H1 (cell line): ENCODE measurements at regions not wholly inside any gene's neighbourhood (a gene's known extent, or its start where the extent isn't known, plus 50 kb on each side); places are given as distances from the start of the nearest gene placed in this dataset.
"Not testable (repeated sequence)": the region's sequence is repeated elsewhere in the genome, so short reads cannot be mapped to it uniquely, and the experiment has no call there.

Experiments used
- CTCF ChIA-PET: fragments of 300-600 bp; sonication (Branson Sonifier 250); formaldehyde crosslinking; loops from one replicate; lab custom pipeline; 2021; ENCODE audit not compliant: partially characterized antibody; lab: Charles Lee
- POLR2A ChIA-PET: fragments of 300-600 bp; sonication (Branson Sonifier 250); formaldehyde crosslinking; loops from one replicate; lab custom pipeline; 2021; ENCODE audit warnings: inconsistent platforms; ENCODE audit not compliant: partially characterized antibody; lab: Charles Lee
- DNase-seq, 2 experiments: peaks; one replicate each; pipeline versions ENCODE4 v3.0.0 to v3.0.0-alpha.2; 2010 to 2022; ENCODE audit warnings: low spot score in 2 of 2, low read depth in 1 of 2, mixed read lengths in 1 of 2
- FAIRE-seq: peaks from 2 replicates; lab custom pipeline; 2011; peaks lifted over from hg19 to GRCh38; lab: Jason Lieb, UNC
- H2AFZ ChIP-seq: 2 replicates; pipeline ENCODE4 v1.8.1; 2012; ENCODE audit warnings: low read length, inconsistent platforms
- H2AK5ac ChIP-seq: 2 replicates; pipeline ENCODE4 v1.6.1; 2013; ENCODE audit warnings: low read depth, low read length
- H2BK120ac ChIP-seq: replicated peaks from 2 replicates; pipeline ENCODE3; 2013; ENCODE audit warnings: low read depth, low read length, inconsistent platforms
- H2BK12ac ChIP-seq: 2 replicates; pipeline ENCODE4 v1.6.1; 2013; ENCODE audit warnings: low read depth, low read length
- H2BK15ac ChIP-seq: 2 replicates; pipeline ENCODE4 v1.6.1; 2013; ENCODE audit warnings: low read length
- H2BK20ac ChIP-seq: 2 replicates; pipeline ENCODE4 v1.6.1; 2013; ENCODE audit warnings: low read length
- H2BK5ac ChIP-seq: 2 replicates; pipeline ENCODE4 v1.6.1; 2013; ENCODE audit warnings: low read depth, low read length
- H3K14ac ChIP-seq: 2 replicates; pipeline ENCODE4 v1.6.1; 2013; ENCODE audit warnings: inconsistent platforms; ENCODE audit not compliant: insufficient read length
- H3K18ac ChIP-seq: 2 replicates; pipeline ENCODE4 v1.6.1; 2013; ENCODE audit warnings: low read length; ENCODE audit errors: extremely low read depth
- H3K23ac ChIP-seq: 2 replicates; pipeline ENCODE4 v1.6.1; 2013; ENCODE audit warnings: inconsistent platforms; ENCODE audit not compliant: insufficient read length
- H3K23me2 ChIP-seq: 2 replicates; pipeline ENCODE4 v1.6.1; 2013; ENCODE audit warnings: low read depth, low read length
- H3K27ac ChIP-seq: 2 replicates; pipeline ENCODE4 v1.6.1; 2011; ENCODE audit warnings: low read depth, low read length, inconsistent platforms
- H3K27me3 ChIP-seq, 4 experiments: replicated peaks in 1 of 4; 1 replicate in 1 of 4; 2 replicates in 3 of 4; pipeline versions ENCODE4 v1.6.1 to v1.8.1; 2011 to 2013; ENCODE audit warnings: low read length in 3 of 4, mild to moderate bottlenecking in 3 of 4, inconsistent platforms in 2 of 4, mixed read lengths in 2 of 4, moderate library complexity in 1 of 4; ENCODE audit not compliant: control insufficient read depth in 3 of 4, insufficient read depth in 3 of 4; ENCODE audit errors: extremely low read depth in 1 of 4
- H3K36me3 ChIP-seq, 4 experiments: 2 replicates each; pipeline versions ENCODE4 v1.6.1 to v1.8.1; 2011 to 2013; ENCODE audit warnings: mild to moderate bottlenecking in 4 of 4, low read length in 3 of 4, moderate library complexity in 2 of 4, control low read depth in 1 of 4, inconsistent platforms in 1 of 4; ENCODE audit not compliant: insufficient read depth in 4 of 4, control insufficient read depth in 2 of 4
- H3K4ac ChIP-seq: replicated peaks from 2 replicates; pipeline ENCODE3; 2013; ENCODE audit warnings: low read length, low read depth, mixed read lengths, inconsistent platforms; ENCODE audit not compliant: insufficient read length
- H3K4me1 ChIP-seq, 4 experiments: replicated peaks in 1 of 4; 1 replicate in 1 of 4; 2 replicates in 3 of 4; pipeline versions ENCODE4 v1.6.1 to v1.8.1; 2011 to 2013; ENCODE audit warnings: low read length in 3 of 4, inconsistent platforms in 2 of 4, mixed read lengths in 1 of 4; ENCODE audit not compliant: insufficient read depth in 4 of 4, control insufficient read depth in 3 of 4
- H3K4me2 ChIP-seq, 2 experiments: 2 replicates each; pipeline versions ENCODE4 v1.6.1 to v1.8.1; 2011 to 2013; ENCODE audit warnings: low read depth in 2 of 2, low read length in 2 of 2, control low read depth in 1 of 2, inconsistent platforms in 1 of 2, mild to moderate bottlenecking in 1 of 2; ENCODE audit not compliant: insufficient read depth in 1 of 2
- H3K4me3 ChIP-seq, 4 experiments: fragments of 200-600, 300-600 bp in 1 of 4; sonication (generic), shearing (Covaris generic), sonication (Bioruptor Twin) in 1 of 4; 2 replicates each; pipeline versions ENCODE4 v1.5.1 to v1.8.1; 2011 to 2016; ENCODE audit warnings: low read length in 4 of 4, low read depth in 3 of 4, control low read depth in 2 of 4, inconsistent platforms in 2 of 4, mild to moderate bottlenecking in 2 of 4, mixed read lengths in 1 of 4, moderate library complexity in 1 of 4; ENCODE audit not compliant: insufficient read depth in 2 of 4; ENCODE audit errors: extremely low read depth in 1 of 4
- H3K56ac ChIP-seq: replicated peaks from 2 replicates; pipeline ENCODE3; 2013; ENCODE audit warnings: low read depth, mild to moderate bottlenecking, mixed read lengths, low read length, inconsistent platforms; ENCODE audit not compliant: insufficient read length
- H3K79me1 ChIP-seq: 2 replicates; pipeline ENCODE4 v1.6.1; 2013; ENCODE audit warnings: low read depth, low read length, control low read depth
- H3K79me2 ChIP-seq, 2 experiments: 2 replicates each; pipeline versions ENCODE4 v1.6.1 to v1.8.1; 2012 to 2013; ENCODE audit warnings: low read length in 2 of 2, mild to moderate bottlenecking in 2 of 2, inconsistent platforms in 1 of 2; ENCODE audit not compliant: insufficient read depth in 2 of 2, control insufficient read depth in 1 of 2
- H3K9ac ChIP-seq, 4 experiments: replicated peaks in 1 of 4; 1 replicate in 1 of 4; 2 replicates in 3 of 4; pipeline versions ENCODE4 v1.6.1 to v1.8.1; 2011 to 2013; ENCODE audit warnings: low read depth in 3 of 4, low read length in 3 of 4, control low read depth in 2 of 4, mild to moderate bottlenecking in 2 of 4, moderate library complexity in 2 of 4, inconsistent platforms in 1 of 4; ENCODE audit errors: extremely low read depth in 1 of 4
- H3K9me3 ChIP-seq, 2 experiments: 2 replicates each; pipeline versions ENCODE4 v1.6.1 to v1.8.1; 2012 to 2013; ENCODE audit warnings: mild to moderate bottlenecking in 2 of 2, moderate library complexity in 2 of 2, control low read depth in 1 of 2, inconsistent platforms in 1 of 2, low read depth in 1 of 2, low read length in 1 of 2, mixed read lengths in 1 of 2; ENCODE audit not compliant: insufficient read depth in 2 of 2
- H4K20me1 ChIP-seq, 2 experiments: replicated peaks in 1 of 2; 2 replicates each; pipeline versions ENCODE3 to v1.8.1; 2011 to 2013; ENCODE audit warnings: inconsistent platforms in 2 of 2, low read length in 2 of 2, mild to moderate bottlenecking in 1 of 2; ENCODE audit not compliant: insufficient read depth in 2 of 2, control insufficient read depth in 1 of 2
- H4K5ac ChIP-seq: 2 replicates; pipeline ENCODE4 v1.6.1; 2013; ENCODE audit warnings: low read length, low read depth, mixed read lengths, inconsistent platforms; ENCODE audit not compliant: insufficient read length
- H4K8ac ChIP-seq: 2 replicates; pipeline ENCODE4 v1.8.0; 2013; ENCODE audit warnings: mild to moderate bottlenecking, moderate library complexity, low read length, inconsistent platforms; ENCODE audit not compliant: insufficient read depth; ENCODE audit errors: extremely low read depth
- H4K91ac ChIP-seq: replicated peaks from 2 replicates; pipeline ENCODE3; 2013; ENCODE audit warnings: low read length, mixed read lengths, inconsistent platforms; ENCODE audit not compliant: insufficient read length
- BACH1 ChIP-seq: IDR thresholded peaks from 2 replicates; pipeline ENCODE4 v1.6.1; 2012; ENCODE audit warnings: low read length, improper control_type of control experiment
- CBX8 ChIP-seq: fragments of 300-800, 300-1000 bp; sonication (generic); IDR thresholded peaks from 2 replicates; pipeline ENCODE4 v1.7.1; 2016; ENCODE audit warnings: low read depth, low read length, borderline replicate concordance
- CHD1 ChIP-seq: IDR thresholded peaks from 2 replicates; pipeline ENCODE4 v1.6.1; 2012; ENCODE audit warnings: low read depth, low read length, improper control_type of control experiment
- CREB1 ChIP-seq: IDR thresholded peaks from 2 replicates; pipeline ENCODE4 v1.6.1; 2012; ENCODE audit warnings: inconsistent platforms
- EGR1 ChIP-seq: IDR thresholded peaks from 2 replicates; pipeline ENCODE4 v1.6.1; 2011; ENCODE audit warnings: low read depth, low read length, borderline replicate concordance
- SRF ChIP-seq: IDR thresholded peaks from 2 replicates; pipeline ENCODE4 v1.6.1; 2011; ENCODE audit warnings: mild to moderate bottlenecking, low read depth, low read length, moderate library complexity
- TCF12 ChIP-seq: IDR thresholded peaks from 2 replicates; pipeline ENCODE4 v1.6.1; 2011; ENCODE audit warnings: low read depth, mild to moderate bottlenecking, low read length
- WGBS, 2 experiments: shearing (Covaris generic) in 1 of 2; methylation state at CpG; one replicate each; pipeline versions ENCODE4 v1.1.6 to v1.1.7; 2013 to 2015; ENCODE audit warnings: low lambda C conversion rate in 2 of 2, mixed read lengths in 2 of 2, inconsistent platforms in 1 of 2, low coverage in 1 of 2, missing lambda C conversion rate in 1 of 2; ENCODE audit not compliant: insufficient replicate concordance in 2 of 2, insufficient coverage in 1 of 2, insufficient read length in 1 of 2; ENCODE audit errors: extremely low coverage in 1 of 2, missing lambda C conversion rate in 1 of 2; 5-methylcytosine and 5-hydroxymethylcytosine counted together
- TF ChIP-seq, protein P1 (sequence below): IDR thresholded peaks from 2 replicates; pipeline ENCODE4 v1.6.1; 2012; ENCODE audit warnings: low read length, inconsistent platforms

DNA sequence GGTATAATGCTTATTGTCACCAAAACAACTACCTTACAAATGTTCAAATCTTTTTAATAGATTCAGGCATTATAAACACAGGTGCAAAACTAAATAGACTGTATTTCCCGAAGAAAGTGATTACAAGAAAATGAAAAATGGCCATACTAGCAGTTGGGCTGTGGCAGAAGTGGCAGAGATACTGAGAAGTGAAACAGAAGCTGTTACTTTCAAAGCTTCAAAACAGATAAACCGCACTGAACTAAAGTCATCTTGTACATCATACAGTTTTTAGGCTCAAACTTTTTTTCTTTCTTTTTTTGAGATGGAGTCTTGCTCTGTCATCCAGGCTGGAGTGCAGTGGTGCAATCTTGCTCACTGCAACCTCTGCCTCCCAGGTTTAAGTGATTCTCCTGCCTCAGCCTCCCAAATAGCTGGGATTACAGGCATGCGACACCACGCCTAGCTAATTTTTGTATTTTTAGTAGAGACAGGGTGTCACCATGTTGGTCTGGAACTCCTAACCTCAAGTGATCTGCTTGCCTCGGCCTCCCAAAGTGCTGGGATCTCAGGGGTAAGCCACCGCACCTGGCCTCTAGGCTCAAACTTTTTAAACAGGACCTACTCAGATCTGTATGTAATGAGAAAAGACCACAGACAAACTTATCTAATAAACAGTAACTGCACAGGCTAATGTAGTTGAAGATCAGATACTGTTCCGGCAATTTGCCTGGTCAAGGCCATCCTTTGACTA lies 77.9 kb upstream of the SATB2 start (continued):
- TF ChIP-seq CBX8, result no peak
- TF ChIP-seq EGR1, result no peak
- TF ChIP-seq, protein P1, sequence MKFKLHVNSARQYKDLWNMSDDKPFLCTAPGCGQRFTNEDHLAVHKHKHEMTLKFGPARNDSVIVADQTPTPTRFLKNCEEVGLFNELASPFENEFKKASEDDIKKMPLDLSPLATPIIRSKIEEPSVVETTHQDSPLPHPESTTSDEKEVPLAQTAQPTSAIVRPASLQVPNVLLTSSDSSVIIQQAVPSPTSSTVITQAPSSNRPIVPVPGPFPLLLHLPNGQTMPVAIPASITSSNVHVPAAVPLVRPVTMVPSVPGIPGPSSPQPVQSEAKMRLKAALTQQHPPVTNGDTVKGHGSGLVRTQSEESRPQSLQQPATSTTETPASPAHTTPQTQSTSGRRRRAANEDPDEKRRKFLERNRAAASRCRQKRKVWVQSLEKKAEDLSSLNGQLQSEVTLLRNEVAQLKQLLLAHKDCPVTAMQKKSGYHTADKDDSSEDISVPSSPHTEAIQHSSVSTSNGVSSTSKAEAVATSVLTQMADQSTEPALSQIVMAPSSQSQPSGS, result no peak
- TF ChIP-seq CHD1, result no peak
- TF ChIP-seq CREB1, result no peak
- no peak for TF ChIP-seq SRF
- TF ChIP-seq BACH1, result no peak
- no peak for TF ChIP-seq TCF12

DNA sequence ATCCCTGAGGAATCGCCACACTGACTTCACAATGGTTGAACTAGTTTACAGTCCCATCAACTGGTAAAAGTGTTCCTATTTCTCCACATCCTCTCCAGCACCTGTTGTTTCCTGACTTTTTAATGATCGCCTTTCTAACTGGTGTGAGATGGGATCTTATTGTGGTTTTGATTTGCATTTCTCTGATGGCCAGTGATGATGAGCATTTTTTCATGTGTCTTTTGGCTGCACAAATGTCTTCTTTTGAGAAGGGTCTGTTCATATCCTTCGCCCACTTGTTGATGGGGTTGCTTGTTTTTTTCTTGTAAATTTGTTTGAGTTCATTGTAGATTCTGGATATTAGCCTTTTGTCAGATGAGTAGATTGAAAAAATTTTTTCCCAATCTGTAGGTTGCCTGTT lies 76.1 kb upstream of the SATB2 start:
- H3K9me3 ChIP-seq, DNase-seq, H3K56ac ChIP-seq, H4K5ac ChIP-seq, H2BK5ac ChIP-seq, FAIRE-seq, H2BK120ac ChIP-seq, H2BK15ac ChIP-seq, H3K23ac ChIP-seq, H3K9ac ChIP-seq, H3K27ac ChIP-seq, H3K79me2 ChIP-seq, H3K18ac ChIP-seq, H2BK12ac ChIP-seq, H3K4me3 ChIP-seq, H2AFZ ChIP-seq, H3K23me2 ChIP-seq, POLR2A ChIA-PET, H3K36me3 ChIP-seq, H4K91ac ChIP-seq, CTCF ChIA-PET, H3K4me1 ChIP-seq, H3K79me1 ChIP-seq, H3K27me3 ChIP-seq, H2BK20ac ChIP-seq, H3K14ac ChIP-seq, H4K20me1 ChIP-seq, H3K4ac ChIP-seq, H4K8ac ChIP-seq, H3K4me2 ChIP-seq, H2AK5ac ChIP-seq: not testable (repeated sequence)
- 79% methylated on average over 3 of the region's 3 CpGs; no CpG with 5 or more reads in 1 of the 2 experiments for WGBS, 2 experiments
